Activated T-cell treated with anti-CD3 and anti-CD28 coated beads for 24 hours (primary cell): ENCODE measurements at regions not wholly inside any gene's neighbourhood (a gene's known extent, or its start where the extent isn't known, plus 50 kb on each side); places are given as distances from the start of the nearest gene placed in this dataset.

Source experiments
- DNase-seq: peaks from one replicate; pipeline ENCODE4 v3.0.0-alpha.2; 2020; ENCODE audit warnings: low read depth

DNA sequence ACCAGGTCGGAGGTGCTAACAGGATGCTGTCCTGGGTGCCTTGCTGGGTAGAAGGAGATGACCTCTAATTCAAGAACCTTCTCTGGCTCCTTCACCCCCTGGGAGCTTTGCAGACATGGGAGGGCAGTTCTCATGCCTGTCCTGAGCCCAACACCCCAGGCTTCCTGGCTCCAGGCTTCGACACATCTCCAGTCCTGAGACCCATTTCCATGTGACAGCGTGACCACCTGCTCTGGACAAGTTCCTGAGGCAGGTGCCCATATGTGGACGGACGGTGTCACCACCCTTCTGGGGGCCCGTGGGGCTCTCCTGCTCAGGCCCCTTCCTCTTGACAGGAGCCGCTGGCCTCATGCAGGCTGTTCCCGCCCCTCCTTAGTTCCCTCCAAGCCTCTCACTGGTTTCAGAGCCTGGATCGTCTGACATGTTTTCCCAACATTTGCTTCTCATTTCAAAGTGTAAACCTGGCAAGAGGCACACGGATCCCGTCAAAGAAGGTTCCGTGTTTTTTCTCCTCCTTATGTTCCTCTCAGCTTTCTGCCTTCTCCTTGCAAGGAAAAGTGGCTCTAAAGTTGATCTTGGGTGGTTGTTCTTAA, 291.9 kb upstream of the RTL1 start:
- DNase-seq = no peak

DNA sequence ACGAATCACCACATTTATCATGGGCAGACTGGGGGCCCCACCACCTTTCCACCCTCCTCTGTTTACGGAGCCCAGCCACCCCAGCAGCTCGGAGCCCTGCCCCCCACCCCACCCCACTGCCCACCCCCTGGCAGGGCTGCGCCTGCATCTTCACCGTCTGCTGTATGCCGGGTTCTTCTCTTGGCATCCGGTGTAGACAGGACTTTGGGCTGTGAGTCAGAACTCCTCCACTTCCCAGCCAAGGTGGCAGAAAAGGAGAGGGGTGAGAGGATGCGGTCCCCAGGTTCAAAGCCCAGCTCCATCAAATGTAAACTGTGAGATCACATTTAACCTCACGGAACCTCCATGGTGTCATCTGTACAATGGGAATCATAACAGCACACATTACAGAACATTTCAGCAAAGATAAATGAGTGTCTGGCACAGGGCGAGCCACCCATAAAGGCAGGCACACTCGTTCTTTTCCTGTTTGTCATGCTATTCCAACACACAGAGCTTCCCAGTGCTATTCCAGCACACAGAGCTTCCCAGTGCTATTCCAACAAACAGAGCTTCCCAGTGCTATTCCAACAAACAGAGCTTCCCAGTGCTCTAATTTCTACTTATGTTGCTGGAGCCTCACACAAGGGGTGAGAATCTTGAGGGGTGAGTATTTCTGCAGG, 292.7 kb upstream of the RTL1 start:
- no peak for DNase-seq

DNA sequence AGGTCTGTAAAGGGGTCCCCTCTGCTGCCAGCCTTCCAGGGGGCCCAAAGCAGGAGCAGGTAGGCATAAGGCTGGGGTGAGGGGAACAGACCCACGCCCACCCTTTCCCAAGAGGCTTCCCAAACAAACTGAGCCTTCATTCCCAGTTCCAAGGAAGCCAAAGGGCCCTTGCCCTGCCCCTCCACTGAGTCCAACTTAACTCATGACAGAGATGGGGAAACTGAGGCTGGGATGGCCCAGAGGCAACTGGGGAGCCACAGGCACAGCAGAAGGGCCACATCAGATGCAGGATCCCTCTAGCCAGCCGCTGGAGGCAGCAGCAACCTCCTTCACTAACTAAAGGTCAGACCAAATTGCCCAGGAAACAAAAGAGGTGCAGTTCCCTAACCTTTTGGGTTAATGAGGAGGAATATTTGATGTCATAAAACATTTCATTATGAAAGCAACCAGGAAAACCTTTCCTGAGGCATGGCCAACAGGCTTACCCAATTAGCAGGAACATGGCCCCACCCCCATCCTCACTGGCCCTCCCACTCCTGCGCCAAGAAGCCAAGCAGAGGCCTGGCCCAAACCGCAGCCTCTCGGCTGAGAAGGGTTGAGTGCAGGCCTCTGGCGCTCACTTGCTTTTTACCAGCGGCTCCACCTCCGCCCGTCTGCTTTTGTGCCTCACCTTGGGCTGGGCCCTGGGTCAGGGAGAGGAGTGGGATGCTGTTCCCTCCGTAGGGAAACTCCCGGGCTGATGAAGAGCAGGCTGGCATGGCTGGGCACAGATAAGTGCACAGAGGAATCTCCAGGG, 293.5 kb upstream of the RTL1 start:
- DNase-seq = no peak

DNA sequence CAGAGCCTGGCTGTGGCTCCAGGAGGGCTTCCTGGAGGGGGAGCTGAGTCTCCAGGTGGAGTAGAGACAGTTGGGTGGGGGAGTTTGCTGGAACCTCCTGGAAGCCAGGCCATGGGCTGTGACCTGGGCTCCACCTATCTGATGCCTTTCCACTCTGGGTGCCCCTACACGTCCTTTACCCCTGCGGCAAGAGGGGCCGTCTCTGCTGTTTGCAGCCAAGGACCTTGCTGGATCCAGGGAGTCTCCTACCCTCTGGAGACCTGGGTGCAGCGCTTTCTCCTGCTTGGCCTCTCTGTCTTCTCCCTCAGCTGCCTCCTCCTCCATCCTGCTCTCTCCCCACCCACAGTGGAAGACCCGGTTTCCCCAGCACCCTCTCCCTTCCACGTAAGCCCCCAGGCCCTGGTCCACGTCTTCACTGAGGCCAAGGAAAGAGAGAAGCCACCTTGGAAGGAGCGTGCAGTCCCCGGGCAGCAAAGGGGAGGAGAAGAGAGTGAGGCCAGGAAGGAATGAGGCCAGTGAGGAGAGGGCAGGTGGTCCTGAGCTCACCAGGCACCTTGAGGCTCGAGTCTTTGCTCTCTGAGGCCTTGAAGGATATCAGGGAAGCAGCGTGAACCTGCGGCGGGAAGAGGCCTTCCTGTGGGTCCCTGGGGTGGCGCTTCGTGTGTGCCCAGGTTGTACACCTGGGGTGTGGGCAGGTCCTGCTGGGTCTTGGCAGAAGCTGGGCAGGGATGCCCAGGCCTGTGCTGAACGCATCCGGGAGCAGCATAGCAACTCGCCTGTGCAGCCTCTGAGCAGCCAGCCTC, 294.3 kb upstream of the RTL1 start:
- DNase-seq = no peak

DNA sequence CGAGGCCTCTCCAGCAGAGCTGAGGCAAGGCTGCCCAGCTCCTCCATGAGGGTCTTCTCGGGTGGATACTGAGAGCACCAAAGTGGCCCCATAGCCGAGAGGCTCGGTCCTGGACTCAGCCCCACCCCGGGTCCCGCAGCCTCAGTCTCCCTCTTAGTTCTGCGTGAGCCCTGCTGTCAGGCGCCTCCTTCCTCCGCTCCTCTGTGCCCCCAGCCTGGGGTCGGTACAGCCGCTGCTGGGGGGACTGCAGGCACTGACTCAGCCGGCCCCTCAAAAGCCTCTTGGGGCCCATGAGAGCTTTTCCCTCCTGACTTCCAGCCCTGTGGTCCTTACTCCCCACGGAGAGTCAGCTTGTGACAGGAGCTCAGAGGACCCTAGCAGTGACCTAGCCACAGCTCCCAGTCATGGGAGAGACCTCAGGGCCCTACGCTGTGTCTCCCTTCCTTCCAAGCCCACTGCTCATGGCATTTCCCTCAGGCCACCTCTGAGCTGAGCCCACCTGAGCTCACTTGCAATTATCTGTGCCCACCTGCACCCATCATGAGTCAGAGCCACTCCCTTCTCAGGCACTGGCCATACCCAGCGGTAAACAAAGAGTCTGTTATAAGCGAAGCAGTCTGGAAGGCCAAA, 295.0 kb upstream of the RTL1 start:
- DNase-seq = no peak

DNA sequence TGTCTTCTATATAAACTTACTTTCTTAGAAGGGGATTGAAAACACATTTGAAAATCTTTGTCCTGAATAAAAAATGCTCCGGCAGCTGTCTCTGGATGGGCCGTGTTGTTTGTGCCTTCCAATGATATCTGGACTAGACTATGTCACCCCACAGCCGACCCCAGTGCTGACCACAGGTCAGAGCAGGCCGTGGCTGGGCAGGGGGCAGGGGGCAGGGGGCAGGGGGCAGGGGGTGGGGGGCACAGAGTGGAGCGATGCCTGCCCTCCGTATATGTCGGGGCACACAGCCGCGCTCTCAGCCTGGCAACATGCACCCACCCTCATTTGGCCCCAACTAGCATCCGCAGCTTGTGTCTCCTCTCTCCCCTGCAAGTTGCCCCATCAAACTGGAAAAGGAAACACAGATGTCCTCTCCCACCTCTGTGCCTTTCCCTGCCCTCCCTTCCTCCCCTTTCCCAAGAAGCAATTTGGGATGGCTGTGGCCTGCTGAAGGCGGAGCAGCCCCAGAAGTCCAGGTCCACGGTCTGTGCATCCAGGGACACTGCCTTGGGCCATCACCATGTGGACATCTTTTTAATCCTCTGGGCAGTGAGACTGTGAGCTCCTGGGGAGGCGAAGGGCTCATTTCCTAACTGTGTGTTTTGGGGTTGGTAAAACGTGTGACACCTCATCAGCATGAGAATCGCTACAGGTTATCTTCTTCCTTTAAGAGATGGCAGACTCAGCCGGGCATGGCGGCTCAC, 295.7 kb upstream of the RTL1 start:
- DNase-seq = no peak

DNA sequence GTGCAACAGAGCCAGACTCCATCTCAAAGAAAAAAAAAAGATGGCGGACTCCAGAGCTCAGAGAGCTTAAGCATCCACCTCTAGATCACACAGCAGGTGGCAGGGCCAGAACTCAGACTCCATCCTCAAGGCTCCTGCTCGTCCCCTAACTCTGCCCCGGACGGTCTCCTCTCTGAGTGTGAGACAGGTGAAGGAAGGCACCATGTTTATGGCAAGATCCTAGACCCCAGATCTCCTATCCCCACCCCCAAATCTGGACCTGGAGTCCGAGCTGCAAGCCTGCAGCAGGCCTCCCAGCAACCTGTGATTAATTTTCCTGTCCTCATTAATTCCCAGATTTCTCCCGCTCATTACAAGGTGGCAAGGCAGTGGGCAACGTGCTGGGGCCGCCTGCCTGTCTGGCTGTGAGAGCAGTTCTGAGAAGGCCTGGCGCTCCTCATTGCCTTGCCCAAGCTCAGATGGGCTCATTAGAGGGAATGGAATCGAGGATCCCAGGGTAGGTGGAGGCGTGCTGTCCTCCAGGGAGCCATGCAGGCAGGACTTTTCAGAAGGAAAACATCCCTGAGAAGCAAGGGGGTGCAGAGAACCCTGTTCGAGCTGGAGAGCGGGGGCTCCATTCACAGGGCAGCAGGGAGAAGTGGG, 296.6 kb upstream of the RTL1 start:
- no peak for DNase-seq

DNA sequence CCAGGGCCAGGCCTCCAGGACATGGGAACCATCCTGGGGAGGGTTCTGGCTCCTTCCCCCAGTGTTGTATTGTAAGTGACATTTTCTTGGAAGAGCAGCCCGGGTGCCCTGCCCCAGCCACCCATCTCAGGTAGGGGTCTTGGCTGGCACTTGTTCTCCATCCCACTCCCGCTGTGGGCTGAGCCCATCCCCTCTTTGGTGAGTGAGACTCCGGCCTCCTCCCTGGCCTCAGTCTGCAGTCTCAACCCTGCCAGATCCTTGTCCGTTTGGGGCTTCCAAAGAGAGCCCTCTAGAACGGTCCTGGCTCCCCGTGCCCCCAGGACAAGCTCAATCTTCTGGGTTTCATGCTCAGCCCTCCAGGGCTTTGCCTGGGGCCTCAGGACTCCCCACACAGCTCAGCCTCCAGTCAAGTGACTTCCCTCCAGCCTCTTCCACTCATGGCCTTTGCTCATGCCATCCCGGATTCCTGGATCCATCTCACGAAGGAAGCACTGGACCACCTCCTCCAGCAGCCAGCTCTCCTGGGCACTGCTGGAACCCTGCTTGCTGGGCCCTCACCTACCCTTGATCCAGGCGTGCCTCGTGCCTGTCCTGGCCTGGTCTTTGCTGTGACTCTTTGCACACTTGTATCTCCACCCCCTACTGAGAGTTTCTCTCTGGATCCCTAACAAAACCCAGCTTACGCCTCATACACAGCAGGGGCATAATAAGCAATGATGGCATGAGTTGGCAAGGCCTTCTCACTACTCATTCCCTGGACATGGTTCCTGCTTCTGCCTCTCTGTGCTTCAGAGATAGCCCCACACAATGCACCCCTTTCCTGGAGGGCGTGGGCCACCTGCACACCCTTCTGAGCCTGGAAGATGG, 297.4 kb upstream of the RTL1 start:
- no peak for DNase-seq

DNA sequence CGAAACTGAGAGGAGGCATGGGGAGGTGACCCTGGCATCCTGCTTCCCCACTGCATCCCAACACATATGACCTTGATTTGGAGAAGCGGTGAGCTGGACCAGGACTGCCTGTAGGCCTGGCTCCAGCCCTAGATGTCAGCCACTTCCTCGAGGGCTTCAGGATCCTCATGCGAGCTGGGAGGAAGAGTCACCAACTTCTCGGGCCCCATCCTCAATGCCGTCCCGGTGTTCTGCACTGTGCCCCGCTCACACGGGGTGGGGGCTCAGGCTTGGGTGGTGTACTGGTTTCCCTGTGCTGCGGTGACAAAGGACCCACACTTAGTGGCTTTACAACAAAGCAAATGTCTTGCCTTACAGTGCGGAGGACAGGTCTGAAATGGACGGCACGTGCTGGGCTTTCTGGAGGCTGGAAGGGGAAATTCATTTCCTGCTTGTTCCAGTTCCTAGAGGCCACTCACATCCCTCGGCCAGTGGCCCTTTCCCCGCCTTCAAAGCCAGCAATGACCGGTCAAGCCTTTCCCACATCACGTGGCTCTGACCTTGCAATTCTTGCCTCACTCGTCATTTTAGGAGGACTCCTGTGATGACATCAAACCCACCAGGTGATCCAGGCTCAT, 298.1 kb upstream of the RTL1 start:
- DNase-seq = no peak

DNA sequence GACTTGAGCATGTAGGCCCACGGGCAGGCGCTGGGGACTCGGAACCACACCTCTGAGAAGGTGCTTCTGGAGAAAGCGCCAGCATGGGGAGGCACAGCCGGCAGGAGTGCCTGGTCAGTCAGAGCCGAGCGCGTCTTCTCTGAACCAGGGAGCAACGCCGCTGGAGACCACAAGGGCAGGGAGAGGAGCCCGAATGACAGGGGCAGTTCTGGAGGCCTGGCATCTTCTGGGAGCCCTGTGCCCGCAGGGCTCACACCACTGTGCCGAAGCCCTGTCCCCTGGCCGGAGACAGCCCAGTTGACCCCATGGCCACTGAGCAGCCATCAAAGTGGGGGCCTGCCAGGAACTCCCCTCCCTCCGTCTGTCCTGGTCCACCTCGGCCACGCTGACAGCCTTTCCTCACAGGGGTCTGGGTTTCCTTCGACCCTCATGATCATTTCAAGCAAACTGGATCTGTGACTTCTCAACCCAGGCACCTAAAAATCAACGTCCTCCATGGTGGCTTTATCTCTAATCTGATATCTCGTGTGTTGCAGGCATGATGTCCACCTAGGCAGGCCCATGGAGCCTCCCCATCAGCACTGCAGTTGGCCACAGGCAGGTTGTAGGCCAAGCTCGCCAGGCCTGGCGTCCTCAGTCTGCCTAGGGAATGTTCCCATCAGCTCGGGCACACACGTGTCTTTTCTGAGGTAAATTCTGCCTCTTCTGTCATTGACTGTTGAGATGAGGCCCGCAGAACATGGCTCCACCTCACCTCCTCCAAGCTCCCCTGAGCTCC, 299.3 kb upstream of the RTL1 start:
- no peak for DNase-seq

DNA sequence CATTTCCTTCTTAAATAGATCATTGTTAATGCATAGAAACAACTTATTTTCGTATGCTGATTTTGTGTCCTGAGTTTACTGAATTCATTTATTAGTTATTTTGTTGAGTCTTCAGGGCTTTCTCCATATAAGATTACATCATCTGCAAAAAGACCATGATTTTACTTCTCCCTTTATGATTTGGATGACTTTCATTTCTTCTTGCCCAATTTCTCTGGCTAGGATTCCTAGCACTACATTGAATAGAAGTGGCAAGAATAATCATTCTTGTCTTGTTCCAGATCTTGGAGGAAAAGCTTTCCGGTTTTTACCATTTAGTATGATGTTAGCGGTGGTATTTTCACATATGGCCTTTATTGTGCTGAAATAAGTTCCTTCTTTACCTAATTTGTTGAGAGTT, 303.0 kb upstream of the RTL1 start:
- no peak for DNase-seq

DNA sequence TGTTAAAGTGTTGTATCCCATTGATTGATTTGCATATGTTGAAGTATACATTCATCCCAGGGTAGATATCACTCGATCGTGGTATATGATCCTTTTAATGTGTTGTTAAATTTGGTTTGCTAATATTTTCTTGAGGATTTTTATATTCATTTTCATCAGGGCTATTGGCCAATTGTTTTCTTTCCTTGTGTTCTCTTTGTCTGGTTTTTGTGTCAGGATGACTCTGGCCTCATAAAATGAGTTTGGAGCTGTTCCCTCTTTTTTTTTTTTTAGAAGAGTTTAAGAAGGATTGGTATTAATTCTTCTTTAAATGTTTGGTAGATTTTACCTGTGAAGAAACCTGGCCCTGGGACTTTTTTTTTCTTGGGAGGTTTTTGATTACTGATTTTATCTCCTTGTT, 303.5 kb upstream of the RTL1 start:
- no peak for DNase-seq

DNA sequence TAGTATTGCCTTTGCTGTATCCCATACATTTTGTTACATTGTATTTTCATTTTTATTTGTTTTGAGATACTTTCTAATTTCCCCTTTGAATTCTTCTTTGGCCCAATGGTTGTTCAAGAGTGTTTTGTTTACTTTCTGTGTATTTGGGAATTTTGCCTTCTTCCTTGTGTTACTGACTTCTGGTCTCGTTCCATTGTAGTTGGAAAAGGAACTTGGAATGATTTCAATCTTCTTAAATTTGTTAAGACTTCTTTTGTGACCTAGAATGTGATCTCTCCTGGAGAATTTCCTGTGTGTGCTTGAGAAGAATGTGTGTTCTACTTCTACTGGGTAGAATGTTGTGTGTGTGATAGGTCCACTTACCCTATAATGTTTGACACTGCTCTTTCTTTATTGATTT, 304.4 kb upstream of the RTL1 start:
- no peak for DNase-seq

DNA sequence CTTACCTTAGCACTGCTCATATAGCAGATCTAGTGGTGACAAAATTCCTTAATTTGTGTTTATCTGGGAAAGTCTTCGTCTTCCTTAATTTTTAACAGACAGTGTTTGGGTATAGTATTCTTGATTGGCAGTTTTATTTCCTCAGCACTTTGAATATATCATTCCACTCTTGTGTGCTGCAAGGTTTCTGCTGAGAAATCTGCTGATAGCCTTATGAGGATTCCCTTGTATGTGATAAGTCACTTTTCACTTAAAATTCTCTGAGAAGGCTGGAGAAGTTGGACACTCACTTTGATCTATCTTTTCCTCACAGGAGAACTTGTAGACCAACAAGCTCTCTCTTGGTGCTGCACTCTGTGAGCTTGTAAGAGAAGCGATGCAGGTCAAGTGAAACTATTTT, 306.1 kb upstream of the RTL1 start:
- no peak for DNase-seq

DNA sequence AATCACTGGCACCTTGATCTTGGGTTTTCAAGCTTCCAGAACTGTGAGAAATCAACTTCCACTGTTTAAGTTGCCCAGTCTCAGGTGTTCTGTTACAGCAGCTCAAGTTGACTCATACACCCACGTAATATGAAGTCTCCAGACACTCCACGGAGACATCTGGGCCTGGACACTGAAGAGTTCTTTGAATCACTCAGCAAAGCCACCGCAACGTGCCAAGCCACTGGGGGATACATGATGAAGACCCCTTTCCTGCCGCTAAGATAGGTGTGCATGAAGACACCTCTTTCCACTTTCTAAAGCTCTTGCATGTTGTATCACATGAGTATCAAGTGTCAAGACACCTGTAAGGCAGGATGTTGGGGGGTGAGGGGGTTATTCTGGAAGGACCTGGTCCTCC, 311.7 kb upstream of the RTL1 start:
- DNase-seq = no peak

DNA sequence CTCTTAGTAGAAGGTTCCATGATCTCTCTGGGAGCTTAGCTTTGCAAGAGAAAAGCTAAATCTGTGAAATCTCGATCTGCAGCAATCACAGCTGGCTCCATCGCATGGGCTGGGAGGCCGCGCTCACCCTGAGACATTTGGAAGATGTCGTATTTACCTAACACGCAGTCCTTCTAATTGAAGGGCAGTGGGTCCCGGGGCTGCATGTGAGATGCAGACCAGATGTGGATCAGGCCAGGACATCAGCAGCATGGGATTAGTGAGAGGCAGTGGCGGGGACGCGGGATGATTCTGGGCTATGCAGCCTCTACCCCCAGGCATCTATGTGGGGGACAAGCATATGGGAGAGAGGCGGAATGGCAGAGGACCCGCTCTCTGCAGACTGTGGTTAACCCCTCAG, 312.4 kb upstream of the RTL1 start:
- no peak for DNase-seq

DNA sequence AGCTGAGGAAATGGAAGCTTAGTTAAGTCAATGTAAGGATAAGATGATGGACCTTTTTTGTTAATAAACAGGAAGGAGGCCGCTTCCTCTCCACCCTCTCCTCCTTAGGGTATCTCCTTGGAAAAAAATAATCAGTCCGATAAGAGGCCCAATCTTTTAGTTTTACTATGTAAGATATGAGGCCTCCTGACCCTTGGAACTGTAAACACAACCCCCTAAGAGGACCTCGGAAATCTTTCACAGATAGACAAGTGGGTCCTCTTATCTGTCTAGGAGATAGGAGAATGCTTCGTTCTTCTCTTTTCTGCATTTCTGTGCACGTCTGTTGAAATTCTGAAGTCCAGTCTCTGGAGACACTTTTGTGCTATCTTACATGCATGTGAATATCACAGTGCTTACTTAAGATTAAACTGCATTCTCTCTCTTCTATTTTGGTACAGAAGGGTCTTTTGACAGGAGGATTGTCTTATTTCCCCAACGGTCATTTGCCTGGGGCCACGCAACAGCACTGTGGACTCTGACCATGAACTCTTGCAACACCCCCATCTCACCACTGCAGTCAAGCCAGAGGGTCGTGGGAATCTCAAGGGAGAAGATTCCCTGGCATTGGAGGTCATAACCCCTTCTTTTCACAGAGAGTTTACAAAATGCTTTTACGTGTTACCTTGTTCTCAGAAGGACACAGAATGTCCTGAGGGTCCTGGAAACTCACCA, 313.0 kb upstream of the RTL1 start:
- no peak for DNase-seq

DNA sequence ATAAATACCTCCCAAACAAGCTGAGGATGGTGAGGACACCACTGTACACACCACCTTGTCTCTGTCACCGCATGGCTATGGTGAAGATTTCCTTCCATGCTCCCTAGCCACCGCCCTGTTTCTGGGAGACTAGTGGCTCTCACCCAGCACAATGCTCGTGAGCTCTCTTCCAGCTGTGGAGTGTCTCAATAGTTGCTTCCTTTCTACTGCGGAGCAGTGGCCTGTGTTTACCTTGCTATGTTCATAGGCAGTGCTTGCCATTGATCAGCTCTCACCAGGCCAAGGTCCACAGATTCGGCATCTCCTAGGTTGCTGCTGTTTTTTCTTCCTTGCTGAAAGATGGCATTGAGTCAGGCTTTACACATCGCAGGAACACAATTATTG, 313.6 kb upstream of the RTL1 start:
- no peak for DNase-seq
